B cell (primary cell): ENCODE measurements at regions not wholly inside any gene's neighbourhood (a gene's known extent, or its start where the extent isn't known, plus 50 kb on each side); places are given as distances from the start of the nearest gene placed in this dataset.

Source experiments
- CTCF ChIP-seq: fragments of 200-600 bp; IDR thresholded peaks from one replicate; pipeline ENCODE4 v1.8.0; 2022; ENCODE audit warnings: antibody characterized with exemption, mild to moderate bottlenecking
- EZH2 ChIP-seq: IDR thresholded peaks from 2 replicates; pipeline ENCODE4 v1.6.1; 2012; ENCODE audit warnings: borderline replicate concordance, low read depth, mild to moderate bottlenecking, moderate library complexity, low read length; ENCODE audit not compliant: insufficient read depth, poor library complexity, severe bottlenecking

DNA sequence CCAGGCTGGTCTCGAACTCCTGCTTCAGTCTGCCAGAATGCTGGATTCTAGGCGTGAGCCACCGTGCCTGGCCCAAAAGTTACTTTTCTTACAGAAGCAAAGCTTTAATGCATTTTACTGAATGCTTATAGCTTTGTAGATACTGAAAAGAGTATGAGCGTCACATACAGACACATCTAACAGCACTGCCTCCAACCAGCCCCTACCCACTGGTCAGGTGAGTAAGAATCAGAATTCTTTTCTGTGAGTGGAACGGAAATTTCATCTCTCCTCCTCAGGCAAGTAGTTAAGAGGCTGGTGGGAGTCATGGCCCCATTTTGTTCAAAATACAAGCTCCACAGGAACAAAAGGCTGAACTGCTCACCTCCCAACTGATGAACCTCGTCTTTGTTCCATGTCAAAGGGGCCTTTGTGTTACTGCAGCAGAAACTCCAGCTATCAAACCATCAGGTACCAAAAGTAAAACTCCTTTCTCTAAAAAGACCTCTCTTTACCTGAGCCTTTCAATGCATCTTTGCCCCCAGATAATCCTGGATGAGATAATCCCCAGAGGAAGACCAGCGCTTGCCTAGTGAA is 92.4 kb upstream of the RPH3AL start:
- TF ChIP-seq CTCF, result no peak
- no peak for TF ChIP-seq EZH2
